K562 (cell line): ENCODE measurements at regions not wholly inside any gene's neighbourhood (a gene's known extent, or its start where the extent isn't known, plus 50 kb on each side); places are given as distances from the start of the nearest gene placed in this dataset.

Experiments used
- ELF1 ChIP-seq: fragments of 200-800 bp; sonication (Bioruptor generic); IDR thresholded peaks from 2 replicates; pipeline ENCODE4 v1.6.1; 2016; ENCODE audit warnings: missing genetic modification characterization, missing compliant biosample characterization
- HDAC6 ChIP-seq: IDR thresholded peaks from 2 replicates; pipeline ENCODE4 v1.6.1; 2012; ENCODE audit warnings: low read depth, mild to moderate bottlenecking, control low read depth, inconsistent platforms, low read length, moderate library complexity
- ZNF184 ChIP-seq: sonication (generic); formaldehyde crosslinking; IDR thresholded peaks from 2 replicates; pipeline ENCODE4 v1.5.0; 2020; ENCODE audit warnings: missing genetic modification reagents

- TF ChIP-seq ZNF184, result no peak
- no peak for TF ChIP-seq HDAC6
- no peak for TF ChIP-seq ELF1
These were observed 1342.8 kb upstream of the TMEFF2 start for GRCh38 chr2:193537531-193537930.
